Kidney epithelial cell (primary cell): ENCODE measurements at regions not wholly inside any gene's neighbourhood (a gene's known extent, or its start where the extent isn't known, plus 50 kb on each side); places are given as distances from the start of the nearest gene placed in this dataset.
"Not testable (repeated sequence)": the region's sequence is repeated elsewhere in the genome, so short reads cannot be mapped to it uniquely, and the experiment has no call there.

Experiments used
- DNase-seq: peaks from one replicate; pipeline ENCODE4 v3.0.0-alpha.2; 2010; ENCODE audit warnings: low read depth
- H3K27me3 ChIP-seq: 2 replicates; pipeline ENCODE4 v1.6.0; 2011; ENCODE audit warnings: low read length; ENCODE audit not compliant: control insufficient read depth, insufficient read depth
- H3K36me3 ChIP-seq: 2 replicates; pipeline ENCODE4 v1.5.1; 2011; ENCODE audit warnings: low read length; ENCODE audit not compliant: control insufficient read depth, insufficient read depth
- H3K4me3 ChIP-seq: 2 replicates; pipeline ENCODE4 v1.5.1; 2011; ENCODE audit warnings: low read depth, mild to moderate bottlenecking, control low read depth, low read length
- TF ChIP-seq, protein P1 (sequence below): IDR thresholded peaks from 2 replicates; pipeline ENCODE4 v1.5.1; 2011; ENCODE audit warnings: mild to moderate bottlenecking, moderate library complexity, low read length, control low read depth, inconsistent platforms; ENCODE audit not compliant: insufficient read depth, poor library complexity, severe bottlenecking

DNA sequence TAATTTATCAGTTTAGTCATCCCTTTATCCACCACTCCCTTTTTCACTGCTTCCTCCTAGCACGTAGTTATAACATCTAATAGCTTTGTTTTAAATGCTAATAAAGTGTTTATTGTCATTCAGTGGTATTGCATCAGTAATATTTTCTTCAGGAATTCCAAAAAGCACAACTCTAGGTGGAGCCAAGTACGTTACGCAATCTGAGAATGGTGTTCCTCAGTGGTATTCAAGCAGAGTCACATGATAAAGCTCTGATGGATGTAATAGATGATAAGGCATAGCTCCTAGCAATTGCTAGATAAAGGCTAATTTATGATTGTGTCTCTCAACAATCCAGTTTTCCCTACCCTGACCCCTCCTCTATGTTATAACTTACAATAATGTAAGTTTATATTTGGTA is 494.6 kb upstream of the ADGRL4 start:
- no peak overlapping the region for H3K4me3 ChIP-seq
- H3K36me3 ChIP-seq, result no peaks in the 10 kb centered on the region
- TF ChIP-seq, protein P1, sequence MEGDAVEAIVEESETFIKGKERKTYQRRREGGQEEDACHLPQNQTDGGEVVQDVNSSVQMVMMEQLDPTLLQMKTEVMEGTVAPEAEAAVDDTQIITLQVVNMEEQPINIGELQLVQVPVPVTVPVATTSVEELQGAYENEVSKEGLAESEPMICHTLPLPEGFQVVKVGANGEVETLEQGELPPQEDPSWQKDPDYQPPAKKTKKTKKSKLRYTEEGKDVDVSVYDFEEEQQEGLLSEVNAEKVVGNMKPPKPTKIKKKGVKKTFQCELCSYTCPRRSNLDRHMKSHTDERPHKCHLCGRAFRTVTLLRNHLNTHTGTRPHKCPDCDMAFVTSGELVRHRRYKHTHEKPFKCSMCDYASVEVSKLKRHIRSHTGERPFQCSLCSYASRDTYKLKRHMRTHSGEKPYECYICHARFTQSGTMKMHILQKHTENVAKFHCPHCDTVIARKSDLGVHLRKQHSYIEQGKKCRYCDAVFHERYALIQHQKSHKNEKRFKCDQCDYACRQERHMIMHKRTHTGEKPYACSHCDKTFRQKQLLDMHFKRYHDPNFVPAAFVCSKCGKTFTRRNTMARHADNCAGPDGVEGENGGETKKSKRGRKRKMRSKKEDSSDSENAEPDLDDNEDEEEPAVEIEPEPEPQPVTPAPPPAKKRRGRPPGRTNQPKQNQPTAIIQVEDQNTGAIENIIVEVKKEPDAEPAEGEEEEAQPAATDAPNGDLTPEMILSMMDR, result no peak
- H3K27me3 ChIP-seq, result no peaks in the 10 kb centered on the region
- DNase-seq, result no peak

- no peak overlapping the region for H3K4me3 ChIP-seq
- TF ChIP-seq, protein P1, result no peak
- DNase-seq, result no peak
- H3K36me3 ChIP-seq, result no peaks in the 10 kb centered on the region
- no peaks in the 10 kb centered on the region for H3K27me3 ChIP-seq
These were observed 493.0 kb upstream of the ADGRL4 start for GRCh38 chr1:79499541-79499940.

GRCh38 chr1:79497193-79497773 is 490.8 kb upstream of the ADGRL4 start:
- DNase-seq, result peak; percentile 5
- Histone ChIP-seq H3K36me3 (no peaks in the 10 kb centered on the region), H3K4me3 (no peak overlapping the region), H3K27me3 (no peaks in the 10 kb centered on the region)
- TF ChIP-seq, protein P1, result peak; percentile 92

- TF ChIP-seq, protein P1, result no peak
- Histone ChIP-seq H3K36me3 (no peaks in the 10 kb centered on the region), H3K4me3 (no peak overlapping the region), H3K27me3 (no peaks in the 10 kb centered on the region)
- no peak for DNase-seq
These were observed 489.6 kb upstream of the ADGRL4 start for GRCh38 chr1:79496129-79496528.

- not testable (repeated sequence) for H3K36me3 ChIP-seq, H3K27me3 ChIP-seq, DNase-seq, H3K4me3 ChIP-seq
These were observed 487.2 kb upstream of the ADGRL4 start for GRCh38 chr1:79493702-79494101.

DNA sequence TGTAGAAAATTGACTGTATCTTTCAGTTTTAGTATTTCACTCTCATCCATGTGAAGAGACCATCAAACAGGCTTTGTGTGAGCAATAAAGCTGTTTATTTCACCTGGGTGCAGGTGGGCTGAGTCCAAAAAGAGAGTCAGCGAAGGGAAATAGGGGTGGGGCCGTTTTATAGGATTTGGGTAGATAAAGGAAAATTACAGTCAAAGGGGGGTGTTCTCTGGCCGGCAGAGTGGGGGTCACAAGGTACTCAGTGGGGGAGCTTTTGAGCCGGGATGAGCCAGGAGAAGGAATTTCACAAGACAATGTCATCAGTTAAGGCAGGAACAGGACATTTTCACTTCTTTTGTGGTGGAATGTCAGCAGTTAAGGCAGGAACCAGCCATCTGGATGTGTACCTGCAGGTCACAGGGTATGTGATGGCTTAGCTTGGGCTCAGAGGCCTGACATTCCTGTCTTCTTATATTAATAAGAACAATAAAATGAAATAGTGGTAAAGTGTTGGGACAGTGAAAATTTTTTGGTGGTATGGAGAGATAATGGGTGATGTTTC is 482.1 kb upstream of the ADGRL4 start:
- not testable (repeated sequence) for H3K36me3 ChIP-seq, H3K27me3 ChIP-seq, H3K4me3 ChIP-seq, DNase-seq

DNA sequence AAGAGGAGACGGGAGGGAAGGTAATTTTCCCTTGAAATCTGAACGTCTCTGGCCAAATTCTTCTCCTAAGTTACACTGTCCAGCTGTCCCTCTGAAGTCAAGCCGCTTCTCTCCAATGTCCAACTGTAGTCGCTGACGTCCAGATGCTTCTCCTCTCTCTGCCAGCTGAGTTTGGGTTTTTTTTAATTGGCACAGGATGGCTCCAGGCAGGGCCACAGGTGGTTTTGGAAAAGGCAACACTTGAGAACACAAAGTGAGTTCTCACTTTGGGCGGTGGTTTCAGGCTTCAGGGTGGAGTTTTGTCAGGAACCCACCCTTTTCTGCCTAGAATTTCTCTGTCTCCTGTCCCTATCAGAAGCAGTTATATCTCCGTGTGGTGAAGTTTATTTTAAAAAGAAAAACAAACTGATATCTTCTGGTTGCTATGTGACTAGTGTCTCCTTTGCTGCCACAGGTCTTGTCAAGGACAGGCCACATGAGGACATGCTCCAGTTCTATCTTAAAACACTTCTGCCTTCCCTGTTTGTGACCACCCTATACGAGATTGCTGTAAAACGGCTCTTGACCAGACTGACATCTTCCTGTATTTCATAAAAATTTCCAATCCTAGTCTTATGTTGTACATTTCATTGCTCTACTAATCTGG is 472.3 kb upstream of the ADGRL4 start:
- DNase-seq, result no peak
- Histone ChIP-seq H3K27me3 (no peaks in the 10 kb centered on the region), H3K36me3 (no peaks in the 10 kb centered on the region), H3K4me3 (no peak overlapping the region)
- TF ChIP-seq, protein P1, result no peak
